GM21528 (cell line): ENCODE measurements at regions not wholly inside any gene's neighbourhood (a gene's known extent, or its start where the extent isn't known, plus 50 kb on each side); places are given as distances from the start of the nearest gene placed in this dataset.
"Not testable (repeated sequence)": the region's sequence is repeated elsewhere in the genome, so short reads cannot be mapped to it uniquely, and the experiment has no call there.

ENCODE experiments used
- ATAC-seq: cut with Tn5 transposase; IDR thresholded peaks from one replicate; pipeline ENCODE4 v1.9.1; 2021; ENCODE audit warnings: mild to moderate bottlenecking, moderate library complexity; ENCODE audit not compliant: unreplicated experiment, low FRiP score

DNA sequence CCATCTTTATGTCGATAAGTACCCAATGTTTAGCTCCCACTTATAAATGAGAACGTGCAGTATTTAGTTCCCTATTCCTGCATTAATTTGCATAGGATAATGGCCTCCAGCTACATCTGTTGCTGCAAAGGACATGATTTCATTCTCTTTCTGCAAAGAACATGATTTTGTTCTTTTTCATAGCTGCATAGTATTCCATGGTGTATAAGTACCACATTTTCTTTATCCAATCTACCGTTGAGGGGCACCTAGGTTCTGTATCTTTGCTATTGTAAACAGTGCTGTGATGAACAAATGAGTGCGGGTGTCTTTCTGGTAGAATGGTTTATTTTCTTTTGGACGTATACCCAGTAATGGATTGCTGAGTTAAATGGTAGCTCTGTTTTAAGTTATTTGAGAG is 63.0 kb downstream of the HLX start:
- no peak for ATAC-seq

DNA sequence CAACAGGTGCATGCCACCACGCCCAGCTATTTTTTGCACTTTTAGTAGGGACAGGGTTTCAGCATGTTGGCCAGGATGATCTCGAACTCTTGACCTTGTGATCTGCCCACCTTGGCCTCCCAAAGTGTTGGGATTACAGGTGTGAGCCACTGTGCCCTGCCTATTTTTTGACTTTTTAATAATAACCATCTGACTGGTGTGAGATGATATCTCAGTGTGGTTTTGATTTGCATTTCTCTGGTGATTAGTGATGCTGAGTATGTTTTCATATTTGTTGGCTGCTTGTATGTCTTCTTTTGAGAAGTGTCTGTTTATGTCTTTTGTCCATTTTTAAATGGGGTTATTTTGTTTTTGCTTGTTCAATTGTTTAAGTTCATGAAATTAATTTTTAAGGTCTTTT is 63.7 kb downstream of the HLX start:
- not testable (repeated sequence) for ATAC-seq

DNA sequence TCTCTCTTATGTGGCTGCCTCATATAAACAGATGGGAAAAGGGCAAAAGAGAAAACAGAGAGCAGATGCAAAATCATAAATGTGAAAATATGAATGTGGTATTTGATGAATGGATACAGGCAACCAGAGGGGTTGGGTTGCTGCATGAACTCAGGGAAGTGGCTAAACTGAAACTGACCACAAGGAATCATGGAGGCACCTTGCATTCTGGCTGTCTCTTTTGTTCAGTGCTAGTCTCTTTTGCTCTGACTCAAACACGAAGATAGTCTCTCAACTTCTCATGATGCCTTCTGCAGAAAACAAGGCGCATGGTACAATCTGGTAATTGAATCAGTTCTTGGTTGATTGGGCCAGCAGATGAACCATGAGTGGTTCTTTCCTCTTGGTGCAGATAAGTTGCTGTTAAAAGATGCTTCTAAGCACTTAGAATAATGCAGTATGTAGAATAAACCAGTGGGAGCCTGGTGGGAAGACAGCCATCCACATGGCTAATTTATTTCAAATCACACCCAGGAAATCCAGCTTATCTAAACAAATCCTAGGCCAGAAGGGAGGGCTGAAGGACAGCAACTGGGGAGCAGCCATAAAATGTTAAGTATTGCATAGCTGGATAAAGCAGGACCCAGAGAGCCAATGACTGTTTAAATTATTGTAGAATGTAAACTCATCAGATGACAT is 64.2 kb downstream of the HLX start:
- ATAC-seq: no peak

DNA sequence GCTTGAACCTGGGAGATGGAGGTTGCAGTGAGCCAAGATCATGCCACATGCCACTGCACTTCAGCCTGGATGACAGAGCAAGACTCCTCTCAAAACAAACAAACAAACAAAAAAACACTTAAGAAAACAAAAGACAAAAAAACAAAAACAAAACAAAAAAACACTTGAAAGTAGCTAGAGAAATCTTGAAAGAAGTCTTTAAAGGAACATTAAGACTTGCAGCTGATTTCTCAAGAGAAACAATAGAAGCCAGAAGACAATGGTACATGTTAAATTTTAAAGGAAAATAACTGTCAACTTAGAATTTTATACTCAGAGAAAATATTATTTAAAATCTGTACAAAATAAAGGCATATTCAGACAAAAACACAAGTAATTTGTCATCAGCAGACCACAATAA is 71.3 kb downstream of the HLX start:
- ATAC-seq: no peak

DNA sequence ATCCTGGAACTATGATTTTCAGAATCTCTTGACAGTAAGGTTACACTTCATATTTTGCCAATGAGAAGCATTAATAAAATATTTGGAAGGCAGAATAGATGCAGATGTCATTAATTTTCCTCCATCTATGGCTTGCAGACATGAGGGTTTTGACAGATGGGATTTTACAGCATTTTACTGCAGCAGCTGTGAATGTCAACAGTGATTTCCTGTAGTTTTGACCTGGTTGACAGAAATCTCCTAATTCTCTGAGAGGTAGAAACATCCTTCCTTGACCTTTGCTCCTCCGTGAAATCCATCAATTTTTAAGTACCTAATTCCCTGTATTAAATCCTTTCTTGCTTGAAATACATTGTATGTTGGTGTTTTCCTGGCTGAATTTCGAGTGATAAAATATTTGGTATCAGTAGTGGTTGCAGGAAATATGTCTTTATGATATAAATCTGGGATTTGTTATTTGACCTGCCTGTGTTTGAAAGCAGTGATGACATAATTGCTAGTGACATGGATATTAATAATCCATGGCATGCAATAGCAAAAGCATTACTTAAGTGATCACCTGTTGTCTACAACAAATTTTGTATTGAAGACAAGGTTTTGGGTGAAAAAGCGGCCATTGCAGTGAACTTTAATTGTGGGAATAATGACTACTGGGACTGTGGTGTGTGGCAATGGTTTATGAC is 73.9 kb downstream of the HLX start:
- no peak for ATAC-seq

DNA sequence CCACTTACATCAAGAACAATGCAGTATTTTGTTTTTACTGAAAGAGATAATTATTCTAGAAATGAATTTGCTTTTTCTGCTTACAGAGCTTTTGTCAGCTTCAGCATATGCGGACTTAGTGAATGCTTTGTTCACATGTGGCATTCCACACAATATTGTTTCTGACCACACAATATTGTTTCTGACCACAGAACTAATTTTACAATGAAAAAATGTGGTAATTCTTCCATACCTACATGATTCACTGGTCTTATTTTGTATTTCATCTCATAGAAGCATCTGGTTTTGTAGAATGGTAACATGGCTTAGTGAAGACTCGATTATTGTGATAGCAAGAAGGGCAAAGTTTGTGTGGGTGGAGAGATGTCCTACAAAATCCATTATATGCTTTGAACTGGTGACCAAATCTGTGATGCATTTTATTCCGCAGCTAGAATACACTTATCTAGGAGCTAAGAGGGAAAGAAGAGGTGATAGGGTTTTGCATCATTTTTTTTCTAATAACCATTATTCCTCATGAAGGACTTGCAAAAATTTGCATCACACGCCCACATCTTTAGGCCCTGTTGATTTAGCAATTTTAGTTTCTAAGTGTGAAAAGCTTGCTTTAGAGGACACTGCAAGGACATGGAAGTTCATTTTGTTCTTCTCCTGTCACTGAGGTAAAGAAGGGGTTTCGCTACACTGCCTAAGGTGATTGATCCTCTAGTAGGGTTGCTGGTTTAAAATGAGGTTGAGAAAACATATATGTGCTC is 75.3 kb downstream of the HLX start:
- no peak for ATAC-seq

GRCh38 chr1:220955116-220955515 is 75.9 kb downstream of the HLX start:
- no peak for ATAC-seq

DNA sequence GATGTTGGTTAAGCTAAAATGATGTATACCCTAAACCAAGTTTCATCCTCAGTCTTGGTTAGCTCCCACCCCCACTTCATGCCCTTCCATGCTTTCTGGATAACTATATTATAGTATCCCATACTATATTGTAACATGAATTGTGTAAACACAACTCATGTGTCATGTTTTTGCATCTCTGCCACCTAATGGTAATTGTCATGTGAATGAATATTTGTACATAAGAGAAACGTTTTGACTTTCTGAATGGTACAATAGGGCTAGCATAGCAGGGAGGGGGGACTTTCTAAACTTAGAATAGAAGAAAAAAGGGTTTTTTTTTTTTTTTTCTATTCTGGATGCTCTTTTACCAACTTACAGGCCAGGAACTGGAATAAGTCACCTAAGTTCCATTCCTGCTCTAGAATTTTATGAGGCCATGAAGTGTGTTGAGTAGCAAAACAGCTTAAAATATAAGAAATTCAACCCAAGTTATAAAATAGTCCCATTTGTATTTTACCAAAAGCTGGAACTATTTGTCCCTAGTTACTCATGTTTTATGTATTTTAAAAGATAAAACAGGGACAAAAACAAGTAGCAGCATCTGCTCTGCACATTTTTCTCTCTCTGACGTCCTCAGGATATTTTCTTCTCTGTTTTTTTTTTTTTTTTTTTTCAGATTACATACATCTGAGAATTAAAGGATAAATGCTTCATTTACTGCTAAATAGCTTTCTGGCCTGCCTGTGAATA is 77.4 kb downstream of the HLX start:
- no peak for ATAC-seq

GRCh38 chr1:220957233-220957605 is 78.0 kb downstream of the HLX start:
- ATAC-seq: no peak

- no peak for ATAC-seq
Observed at GRCh38 chr1:220958234-220958633, 79.0 kb downstream of the HLX start.

DNA sequence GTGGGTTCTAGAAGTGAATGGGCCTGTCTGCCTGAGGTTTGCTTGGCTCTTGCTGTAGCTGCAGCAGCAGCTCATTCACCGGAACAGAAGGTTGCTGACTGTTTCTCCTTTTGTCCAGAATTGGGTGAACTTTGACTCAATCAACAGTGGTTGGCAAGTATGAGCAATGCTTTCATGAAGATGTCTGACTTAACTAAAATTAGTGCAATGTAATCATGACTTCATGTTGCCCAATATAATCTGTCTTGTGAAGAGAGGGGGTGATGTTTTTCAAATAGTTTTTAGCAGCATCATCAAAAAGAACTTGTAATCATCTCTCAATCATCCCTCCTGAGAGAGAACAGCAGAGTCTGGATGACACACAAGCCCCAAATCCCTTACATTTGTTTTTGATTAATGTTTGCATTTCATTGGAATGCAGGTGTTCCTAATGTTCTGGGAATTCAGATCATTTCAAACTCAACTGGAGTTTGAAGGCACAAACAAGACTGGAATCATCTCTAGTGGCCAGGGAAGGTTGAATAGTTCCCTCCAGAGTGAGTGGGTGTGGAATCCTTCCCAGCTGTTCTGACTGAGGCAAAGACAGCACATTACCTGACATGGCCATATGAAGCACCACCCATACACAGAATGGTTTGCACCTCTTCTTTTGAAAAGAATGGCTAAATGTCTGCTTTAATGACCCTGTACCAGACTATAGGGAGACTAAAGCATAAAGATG is 82.9 kb downstream of the HLX start:
- ATAC-seq: no peak

DNA sequence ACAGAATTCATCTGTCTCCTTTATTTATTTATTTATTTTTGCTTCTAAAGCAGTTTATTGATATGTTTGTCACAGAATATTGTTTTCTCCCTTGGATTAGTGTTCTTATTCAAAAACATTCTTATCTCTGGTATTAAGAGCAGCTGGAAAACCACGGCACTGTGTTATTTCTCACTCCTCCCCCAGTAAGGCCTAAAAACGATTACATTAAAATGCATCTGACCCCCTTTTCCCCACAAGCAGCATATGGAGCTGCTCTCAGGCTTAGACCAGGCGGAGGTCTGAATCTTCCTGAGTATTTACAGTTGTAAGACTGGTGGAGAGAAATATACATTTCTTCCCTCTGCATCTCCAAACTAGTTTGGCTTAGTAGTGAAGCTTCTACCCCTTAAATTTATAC is 86.8 kb downstream of the HLX start:
- ATAC-seq: no peak

GRCh38 chr1:220966473-220966872 is 87.2 kb downstream of the HLX start:
- no peak for ATAC-seq

DNA sequence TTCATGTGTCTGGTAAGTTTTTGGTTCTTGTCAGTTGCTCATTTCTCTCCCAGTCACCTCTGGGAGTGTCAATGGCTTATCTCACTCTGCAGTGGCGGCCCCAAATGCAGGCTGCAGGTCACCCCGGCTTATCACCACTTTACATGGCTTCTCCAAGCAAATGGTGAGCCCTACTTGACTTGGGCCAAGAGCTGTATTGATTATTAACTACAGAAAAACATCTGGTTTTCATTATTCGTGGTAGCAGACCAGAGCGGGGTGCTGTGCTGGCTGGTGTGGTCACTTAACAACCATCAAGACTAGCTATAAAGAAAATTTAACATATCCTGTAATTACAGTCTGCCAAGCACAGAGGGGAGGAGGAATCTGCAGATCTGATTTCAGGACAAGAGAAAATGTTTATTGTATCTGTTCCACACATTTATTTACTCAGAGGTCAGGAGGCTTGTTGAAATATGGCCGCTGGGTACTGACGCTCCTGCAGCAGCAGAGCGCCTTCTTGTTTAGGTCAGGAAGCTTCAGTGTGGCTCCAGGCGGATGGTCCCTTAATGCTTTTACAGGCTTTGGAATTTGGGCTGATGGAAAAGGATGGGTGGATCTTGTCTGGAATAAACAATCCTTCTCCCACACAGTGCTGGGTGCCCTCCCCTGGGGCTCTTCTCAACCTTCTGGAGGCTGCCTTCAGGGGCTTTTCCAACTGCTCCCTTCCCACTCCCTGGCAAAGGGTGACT is 87.8 kb downstream of the HLX start:
- no peak for ATAC-seq

DNA sequence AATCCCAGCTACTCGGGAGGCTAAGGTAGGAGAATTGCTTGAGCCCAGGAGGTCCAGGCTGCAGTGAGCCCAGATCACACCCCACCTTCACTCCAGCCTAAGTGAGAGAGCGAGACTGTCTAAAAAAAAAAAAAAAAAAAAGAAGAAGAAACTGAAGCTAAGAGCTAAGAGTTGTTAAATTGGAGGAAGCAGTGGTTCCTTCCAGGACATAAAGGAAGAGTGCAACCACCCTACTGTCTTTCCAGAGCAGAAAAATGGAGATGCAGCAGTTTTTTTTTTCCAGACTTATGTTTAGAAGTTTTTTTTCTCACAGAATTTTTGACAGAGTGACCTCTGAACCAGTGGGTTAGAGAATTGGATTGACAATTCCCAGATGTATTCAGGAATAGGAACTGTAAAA is 88.7 kb downstream of the HLX start:
- ATAC-seq: no peak

GRCh38 chr1:220969281-220969680 is 90.0 kb downstream of the HLX start:
- not testable (repeated sequence) for ATAC-seq

GRCh38 chr1:220970311-220970710 is 91.1 kb downstream of the HLX start:
- ATAC-seq: no peak

DNA sequence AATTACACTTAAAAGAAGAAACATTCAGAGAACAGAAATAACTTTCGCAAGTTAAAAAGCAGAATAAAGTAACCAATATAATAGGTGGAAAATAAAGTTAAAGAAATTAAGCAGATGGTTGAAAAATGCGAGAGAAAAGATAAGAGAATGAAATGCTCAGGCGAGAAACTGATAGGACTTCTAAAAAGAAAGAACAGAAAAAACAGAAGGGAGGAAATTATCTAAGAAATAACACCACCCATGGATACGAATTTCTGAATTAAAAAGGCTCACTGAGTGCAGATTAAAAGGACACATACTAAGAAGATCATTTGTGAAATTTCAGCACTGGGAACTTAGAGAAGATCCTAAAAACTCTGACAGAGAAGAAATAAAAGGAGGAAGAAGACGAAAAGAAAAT is 92.0 kb downstream of the HLX start:
- no peak for ATAC-seq

DNA sequence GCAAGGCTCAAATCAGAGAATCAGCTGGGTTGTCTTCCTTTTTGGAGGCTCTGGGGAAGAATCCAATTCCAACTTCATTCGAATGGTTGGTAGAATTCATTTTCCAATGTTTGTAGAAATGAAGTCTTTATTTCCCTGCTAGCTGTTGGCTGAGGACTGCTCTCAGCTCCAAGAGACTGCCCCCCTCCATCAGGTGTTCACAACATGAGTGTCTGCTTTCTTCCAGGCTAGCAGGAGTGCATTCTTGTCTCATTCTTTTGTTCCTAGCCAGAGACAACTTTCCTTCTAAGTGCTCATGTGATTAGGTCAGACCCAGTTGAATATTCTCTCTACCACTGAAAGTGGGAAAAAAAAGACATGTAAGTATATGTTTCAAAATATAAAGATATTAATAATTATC is 95.2 kb downstream of the HLX start:
- no peak for ATAC-seq

- no peak for ATAC-seq
Observed at GRCh38 chr1:220976390-220976789, 97.1 kb downstream of the HLX start.
